ENCODE measurements at regions not wholly inside any gene's neighbourhood (a gene's known extent, or its start where the extent isn't known, plus 50 kb on each side); places are given as distances from the start of the nearest gene placed in this dataset.
"Not testable (repeated sequence)": the region's sequence is repeated elsewhere in the genome, so short reads cannot be mapped to it uniquely, and the experiment has no call there.

DNA sequence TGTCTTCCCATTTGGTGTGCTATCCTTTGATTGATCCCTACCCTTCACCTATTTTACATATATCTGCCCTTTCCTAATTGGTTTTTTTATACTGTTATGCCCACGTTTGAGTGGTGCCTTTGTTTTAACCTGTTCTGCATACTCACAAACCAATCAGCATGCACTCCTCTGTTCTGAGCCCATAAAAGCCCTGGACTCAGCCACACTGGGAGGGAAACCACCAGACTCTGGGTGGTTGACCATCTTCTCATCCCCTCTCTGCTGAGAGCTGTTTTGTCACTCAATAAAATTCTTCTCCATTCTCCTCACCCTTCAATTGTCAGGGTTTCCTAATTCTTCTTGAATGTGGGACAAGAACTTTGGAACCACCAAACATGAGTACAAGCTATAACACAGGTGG lies 989.8 kb downstream of the ADGRL2 start:
- DNase-seq: no peak

DNA sequence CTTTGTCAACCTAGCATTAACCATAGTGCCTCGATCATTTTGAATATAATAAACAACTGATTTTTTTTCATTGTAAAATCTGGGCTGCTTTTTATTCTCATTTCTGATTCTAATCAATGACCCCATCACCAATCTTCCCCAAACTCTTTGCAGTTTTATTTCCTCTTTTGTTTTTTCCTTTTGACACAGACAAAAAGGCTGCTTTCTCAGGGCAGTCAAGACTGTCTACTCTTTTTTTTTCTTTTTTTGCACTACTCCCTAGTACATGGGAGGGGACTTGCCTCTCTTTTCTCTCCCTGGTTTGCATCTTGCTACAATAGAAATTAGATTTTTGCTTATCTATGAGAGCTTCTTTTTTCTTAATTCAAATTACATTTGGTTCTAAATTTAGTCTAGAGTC lies 987.9 kb downstream of the ADGRL2 start:
- no peak for DNase-seq

DNA sequence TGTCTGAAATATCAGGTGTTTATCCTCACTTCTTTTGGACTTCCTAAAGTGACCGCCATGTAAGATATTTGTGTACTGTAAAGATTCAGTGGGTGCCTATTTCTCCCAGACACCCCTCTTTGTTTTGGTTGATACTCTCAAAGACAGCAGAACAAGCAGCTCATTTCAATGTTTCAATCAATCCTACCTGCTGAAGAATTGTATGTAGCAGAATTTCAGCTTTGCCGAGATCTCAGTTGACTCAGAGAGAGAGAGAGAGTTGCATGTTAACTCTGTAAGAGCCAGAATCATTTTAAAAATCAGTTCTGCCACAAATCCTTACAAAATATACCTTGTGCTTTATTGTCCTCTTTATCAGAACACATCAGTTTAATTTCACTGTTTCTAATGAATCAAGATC lies 987.3 kb downstream of the ADGRL2 start:
- no peak for DNase-seq

DNA sequence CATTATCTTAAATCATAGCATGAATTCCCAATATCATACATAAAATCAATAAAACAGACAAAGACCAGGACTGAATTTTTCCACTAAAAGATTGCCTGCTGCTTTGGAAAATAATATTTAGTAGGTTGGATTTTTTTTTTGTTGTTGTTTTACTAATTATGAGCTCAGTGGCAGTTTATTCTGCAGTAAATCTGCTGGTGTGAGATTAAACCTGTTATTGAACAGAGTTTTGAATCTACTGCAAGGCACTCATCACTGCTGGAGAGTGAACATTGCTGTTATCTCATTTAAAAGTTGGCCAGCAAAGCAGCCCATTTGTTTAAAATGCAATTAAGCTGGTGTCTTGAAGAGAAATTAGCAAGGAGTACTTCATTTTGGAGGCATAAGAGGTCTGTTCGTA lies 986.1 kb downstream of the ADGRL2 start:
- DNase-seq: no peak

DNA sequence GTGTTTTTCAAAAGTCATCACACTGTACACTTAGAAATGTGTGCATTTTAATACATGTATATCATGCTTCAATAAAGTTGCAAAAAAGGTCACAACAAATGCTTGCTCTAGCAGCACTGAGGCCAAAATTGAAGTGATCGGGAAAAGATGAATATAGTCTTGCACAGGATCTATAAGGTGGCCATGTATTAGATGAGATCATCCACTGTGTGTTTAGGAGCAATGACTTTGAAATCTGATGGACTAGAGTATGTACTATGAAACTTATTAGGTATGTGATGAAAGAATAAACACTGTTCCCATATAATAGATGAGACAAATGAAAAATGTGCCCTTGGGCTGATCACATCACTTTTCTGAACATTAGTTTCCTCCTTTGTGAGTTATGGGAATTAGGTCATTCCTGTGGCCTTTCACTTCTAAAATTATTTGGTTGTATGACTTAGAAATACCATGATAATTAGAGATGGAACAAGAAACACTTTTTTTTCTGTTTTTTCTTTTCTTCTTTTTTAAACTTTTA lies 984.6 kb downstream of the ADGRL2 start:
- no peak for DNase-seq

DNA sequence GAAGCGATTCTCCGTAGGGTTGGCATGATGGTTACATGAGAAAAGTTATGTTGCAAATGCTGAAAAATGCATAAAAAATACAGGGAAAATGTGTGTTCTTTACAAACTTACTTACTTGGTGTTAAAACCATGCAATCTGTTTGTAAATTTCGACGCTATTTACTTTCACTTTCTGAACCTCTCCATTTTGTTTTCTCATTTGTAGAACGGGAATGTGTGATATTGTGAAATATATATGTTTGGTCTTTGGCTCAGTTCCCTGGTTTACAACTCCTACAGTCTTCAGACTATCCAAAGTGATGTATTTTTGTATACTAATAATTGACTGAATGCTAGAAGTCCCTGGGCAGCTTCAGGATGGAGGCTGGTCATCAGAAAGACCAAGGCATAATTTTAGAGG lies 982.3 kb downstream of the ADGRL2 start:
- no peak for DNase-seq

DNA sequence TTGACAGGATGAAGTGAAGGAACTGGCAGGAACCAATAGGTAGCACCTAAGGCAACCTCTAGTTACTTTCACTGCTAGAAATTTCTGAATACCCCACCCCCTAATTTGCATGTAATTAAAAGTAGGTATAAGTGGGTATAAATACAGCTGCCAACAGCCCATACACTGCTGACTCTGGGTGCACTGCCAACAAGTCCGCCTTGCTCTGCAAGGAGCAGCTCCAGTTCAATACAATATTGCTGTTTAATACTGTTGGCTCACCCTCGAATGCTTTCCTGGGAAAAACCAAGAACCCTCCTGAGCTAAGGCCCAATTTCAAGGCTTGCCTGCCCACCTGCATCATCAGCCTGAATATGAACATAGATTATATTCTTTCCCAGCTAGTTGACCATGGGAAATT lies 981.9 kb downstream of the ADGRL2 start:
- no peak for DNase-seq

DNA sequence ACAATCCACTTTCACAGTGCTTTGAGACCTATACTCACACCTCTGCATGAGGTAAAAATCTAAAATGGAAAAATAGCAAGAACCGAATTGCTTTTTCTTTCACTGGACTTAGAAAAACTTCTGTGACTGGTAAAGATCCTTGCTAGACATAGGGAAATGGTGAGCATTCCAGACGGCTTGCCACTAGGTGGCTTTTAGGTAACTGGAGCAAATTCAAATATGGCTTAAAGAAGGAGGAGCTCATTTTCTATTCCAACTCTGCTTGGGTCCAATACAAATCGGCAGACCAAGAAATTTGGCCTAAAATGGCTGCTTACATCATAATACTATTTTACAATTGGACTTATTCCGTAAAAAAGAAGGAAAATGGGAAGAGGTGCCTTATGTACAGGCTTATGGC lies 977.9 kb downstream of the ADGRL2 start:
- DNase-seq: no peak

DNA sequence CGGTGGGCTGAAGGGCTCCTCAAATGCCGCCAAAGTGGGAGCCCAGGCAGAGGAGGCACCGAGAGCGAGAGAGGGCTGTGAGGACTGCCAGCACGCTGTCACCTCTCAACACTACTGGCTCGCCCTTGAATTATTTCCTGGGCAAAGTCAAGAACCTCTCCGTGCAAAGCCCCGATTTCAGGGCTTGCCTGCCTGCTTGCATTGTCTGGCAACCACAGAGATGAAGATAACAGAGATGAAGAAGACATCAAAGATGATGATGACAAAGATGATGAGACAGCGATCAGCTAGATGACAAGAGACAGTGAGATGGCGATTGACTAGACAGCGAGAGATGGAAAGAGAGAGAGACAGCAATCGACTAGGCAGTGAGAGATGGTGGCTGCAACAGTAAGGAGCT lies 976.5 kb downstream of the ADGRL2 start:
- no peak for DNase-seq

DNA sequence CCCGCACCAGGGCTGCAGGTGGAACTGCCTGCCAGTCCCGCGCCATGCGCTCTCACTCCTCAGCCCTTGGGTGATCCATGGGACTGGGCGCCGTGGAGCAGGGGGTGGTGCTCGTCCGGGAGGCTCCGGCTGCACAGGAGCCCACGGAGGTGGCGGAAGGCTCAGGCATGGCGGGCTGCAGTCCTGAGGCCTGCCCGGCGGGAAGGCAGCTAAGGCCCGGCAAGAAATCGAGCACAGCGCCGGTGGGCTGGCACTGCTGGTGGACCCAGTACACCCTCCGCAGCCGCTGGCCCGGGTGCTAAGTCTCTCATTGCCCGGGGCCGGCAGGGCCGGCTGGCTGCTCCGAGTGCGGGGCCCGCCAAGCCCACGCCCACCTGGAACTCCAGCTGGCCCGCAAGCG lies 976.0 kb downstream of the ADGRL2 start:
- not testable (repeated sequence) for DNase-seq

DNA sequence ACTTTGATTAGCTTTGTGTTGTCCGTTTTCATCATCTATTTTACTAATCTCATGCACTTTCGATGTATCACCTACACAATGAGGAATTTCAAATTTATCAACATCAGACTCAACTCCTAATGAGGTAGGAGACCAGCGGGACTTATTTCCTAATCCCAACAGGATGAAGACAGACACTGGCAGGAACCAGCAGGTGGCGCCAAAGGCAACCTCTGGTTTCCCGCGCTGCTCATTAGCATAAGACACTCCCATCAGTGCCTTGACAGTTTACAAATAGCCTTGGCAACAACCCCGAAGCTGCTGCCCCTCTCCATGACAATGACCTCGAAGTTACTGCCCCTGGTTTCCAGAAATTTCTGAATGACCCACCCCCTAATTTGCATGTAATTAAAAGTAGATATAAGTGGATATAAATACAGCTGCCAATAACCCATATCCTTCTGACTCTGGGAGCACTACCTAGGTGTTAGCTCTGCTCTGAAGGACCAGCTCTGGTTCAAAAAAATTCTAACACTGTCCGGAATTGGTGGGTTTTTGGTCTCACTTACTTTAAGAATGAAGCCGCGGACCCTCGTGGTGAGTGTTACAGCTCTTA lies 974.8 kb downstream of the ADGRL2 start:
- DNase-seq: no peak

DNA sequence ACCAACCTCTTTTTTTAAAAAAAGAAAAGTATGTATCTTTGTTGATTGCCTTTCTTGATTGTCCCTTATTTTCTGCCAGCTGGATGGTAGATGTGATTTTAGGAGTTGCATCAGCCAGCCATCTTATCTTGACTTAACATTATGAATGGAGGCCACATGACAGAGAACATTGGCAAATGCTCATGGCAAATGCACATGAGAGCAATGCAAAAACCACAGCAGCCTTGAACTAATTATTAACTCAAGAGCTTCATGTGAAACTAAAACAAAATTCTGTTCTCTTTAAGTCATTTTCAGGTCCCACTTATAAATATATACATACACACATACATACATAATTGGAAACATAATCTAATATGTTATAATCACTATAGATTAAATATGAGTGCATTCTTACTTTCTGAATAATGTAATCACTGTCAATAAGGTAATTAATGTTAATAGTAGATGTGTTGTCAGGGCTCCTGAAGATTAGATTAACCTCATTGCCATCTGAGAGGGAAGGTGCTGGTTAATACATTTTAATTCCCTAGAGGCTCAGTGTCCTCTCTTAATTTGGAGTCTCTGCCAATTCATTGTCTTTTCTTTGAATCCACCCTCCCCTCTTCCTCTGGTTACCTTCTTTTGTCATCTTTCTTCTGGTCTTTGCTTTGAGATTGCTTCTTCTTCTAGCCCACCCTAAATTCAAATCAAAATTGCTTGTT lies 962.2 kb downstream of the ADGRL2 start:
- DNase-seq: no peak

DNA sequence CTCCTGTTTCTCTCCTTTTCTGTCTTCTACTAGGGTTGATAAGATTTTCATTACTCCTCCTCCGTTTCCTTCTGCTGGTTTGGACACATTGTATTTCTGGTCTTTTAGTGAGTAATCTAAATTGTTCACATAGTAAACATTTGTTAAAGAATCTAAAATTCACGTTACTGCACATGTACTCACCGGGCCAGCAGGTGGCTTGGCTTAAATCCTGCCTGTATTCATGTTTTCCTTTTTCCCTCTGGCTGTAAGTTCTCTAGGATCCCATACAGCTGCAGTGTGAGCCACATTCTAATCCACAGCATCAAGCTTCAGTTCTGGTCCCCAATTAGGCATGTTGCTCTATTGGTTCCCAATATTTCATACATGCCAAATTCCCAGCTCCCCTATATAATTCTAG lies 958.3 kb downstream of the ADGRL2 start:
- no peak for DNase-seq

DNA sequence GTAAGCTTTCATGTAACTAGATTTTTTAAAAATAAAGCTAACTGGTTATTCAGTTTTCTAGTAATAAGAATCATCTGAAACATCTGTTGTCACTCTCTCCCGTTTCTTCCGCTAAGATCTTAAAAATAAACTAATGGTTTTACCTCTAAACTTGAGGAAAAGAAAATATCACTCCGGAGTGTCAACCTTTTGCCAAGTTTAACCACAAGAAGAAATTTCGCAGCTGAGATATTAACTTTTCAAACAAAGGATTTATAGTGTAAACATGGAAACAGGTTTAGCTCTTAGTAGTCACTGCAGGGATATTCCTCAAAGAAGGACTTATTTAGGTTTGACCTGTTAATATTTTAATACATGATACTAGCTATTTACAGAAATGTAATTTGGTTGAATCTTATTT lies 954.9 kb downstream of the ADGRL2 start:
- DNase-seq: no peak

DNA sequence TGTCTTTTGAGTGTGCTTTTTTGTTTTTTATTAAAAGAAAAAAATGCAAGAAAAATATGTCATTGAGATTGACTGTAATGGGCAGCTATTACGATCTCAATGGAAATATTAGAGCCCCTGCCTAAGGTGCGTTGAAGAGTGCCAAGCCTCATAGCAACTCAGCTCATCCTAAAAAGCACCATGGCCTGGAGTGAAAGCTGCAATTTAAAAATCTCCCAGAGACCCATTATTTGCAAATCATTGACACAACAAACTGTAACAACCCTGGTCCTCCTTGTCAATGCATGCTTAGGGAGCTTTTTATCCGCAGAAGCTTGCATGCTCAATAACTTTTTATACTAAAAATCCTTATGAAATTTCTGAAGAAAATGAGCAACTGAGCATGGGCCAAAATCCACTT lies 954.5 kb downstream of the ADGRL2 start:
- no peak for DNase-seq

DNA sequence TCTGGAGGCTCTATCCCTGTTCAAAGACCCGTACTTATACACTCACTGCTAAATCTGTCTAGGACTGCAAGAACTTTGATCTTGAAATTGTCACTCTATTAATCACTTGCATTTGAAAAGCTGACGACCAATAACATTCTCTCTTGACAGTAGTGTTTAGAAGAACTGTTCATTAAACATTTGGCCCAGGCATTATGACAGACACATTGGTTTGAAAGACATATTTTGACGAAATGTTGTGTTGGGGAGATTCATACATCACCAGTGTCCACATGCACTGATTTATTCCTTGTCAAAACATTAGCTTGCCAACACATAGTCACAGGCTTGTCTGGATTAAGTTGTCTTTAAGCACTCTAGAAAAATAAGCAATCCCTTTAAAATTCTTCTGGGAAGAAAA lies 951.3 kb downstream of the ADGRL2 start:
- no peak for DNase-seq

DNA sequence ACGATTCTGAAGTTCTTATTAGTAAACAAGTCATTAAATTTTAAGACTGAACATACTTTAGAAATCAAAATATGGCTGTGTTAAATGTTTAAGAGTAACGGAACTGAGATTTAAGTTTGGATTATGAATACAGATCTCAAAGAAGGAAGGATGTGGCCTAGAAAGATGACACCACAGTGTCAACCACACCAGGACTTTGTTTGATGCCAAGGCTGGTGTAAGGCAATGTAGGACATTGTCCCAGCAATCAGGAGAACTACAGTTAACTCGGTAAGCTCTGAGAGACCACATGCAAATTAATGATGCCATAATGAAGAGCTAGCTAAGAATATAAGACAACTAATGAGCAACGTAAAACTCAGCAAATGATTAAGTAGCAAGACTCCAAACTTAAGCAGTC lies 932.9 kb downstream of the ADGRL2 start:
- no peak for DNase-seq

DNA sequence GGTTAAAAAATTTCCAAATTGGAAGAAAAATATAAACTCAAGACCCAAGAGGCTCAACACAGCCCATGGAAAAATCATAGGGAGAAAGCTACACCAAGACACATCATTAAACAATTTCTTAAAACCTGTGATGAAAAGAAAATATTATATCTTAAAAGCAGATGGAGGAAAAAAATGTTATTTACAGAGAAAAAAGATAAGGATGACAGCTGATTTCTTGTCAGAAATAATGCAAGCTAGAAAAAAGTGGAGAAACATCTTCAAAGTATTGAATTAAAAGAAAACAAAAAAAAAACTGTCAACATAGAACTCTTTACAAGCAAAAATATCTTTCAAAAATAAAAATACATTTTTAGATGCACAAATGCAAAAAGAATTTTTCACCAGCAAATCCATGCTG lies 930.5 kb downstream of the ADGRL2 start:
- DNase-seq: no peak

DNA sequence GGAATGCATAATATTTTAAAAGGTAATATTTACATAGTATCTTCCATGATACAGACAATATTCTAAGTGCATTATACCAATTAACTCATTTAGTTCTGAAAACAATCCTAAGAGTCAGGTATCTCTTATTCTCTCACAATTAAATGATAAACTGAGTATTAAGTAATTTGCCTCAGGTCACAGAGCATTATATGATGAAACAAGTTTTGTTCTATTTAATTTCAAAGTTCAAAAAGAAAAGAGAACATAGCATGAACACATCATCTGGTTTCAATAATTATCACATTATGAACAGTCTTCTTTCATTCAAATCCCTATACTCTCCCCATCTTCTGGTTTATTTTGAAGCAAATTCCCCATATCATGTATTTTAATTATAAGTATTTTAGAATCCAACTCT lies 927.5 kb downstream of the ADGRL2 start:
- no peak for DNase-seq

DNA sequence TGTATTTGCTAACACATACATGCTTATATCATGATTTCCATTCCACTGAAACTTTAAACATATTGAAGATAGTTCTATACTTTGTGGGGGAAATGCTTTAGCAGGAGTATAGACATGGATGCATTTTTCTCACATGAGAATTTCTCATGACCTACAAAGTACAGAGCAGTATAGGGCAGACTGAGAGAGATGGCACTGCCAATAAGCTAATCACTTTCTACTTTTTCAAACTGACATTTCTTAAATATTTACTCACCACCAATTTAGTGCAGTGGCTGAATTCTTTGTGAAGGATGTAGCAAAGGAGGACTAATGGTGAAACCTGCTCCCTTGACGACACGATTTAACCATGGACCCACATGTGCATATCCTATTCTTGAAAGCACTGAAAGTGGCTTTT lies 923.5 kb downstream of the ADGRL2 start:
- no peak for DNase-seq

DNA sequence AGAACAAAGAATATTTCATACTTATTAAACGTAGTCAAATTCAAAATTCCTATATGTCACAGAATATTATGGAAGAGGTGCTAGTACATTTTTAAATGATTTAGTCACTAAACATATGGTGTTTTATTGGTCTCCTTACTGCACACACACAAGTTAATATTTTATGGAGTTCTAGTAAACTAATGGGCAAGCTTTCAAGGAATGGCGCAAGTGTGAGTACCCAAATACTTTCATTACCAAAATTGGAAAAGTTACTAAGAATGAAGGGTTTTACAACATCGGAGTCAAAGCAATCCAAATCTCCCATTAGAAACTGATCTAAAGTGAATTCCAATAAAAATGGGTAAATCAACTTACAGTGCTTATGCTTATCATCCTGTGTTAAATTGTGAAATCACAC lies 921.9 kb downstream of the ADGRL2 start:
- DNase-seq: no peak

DNA sequence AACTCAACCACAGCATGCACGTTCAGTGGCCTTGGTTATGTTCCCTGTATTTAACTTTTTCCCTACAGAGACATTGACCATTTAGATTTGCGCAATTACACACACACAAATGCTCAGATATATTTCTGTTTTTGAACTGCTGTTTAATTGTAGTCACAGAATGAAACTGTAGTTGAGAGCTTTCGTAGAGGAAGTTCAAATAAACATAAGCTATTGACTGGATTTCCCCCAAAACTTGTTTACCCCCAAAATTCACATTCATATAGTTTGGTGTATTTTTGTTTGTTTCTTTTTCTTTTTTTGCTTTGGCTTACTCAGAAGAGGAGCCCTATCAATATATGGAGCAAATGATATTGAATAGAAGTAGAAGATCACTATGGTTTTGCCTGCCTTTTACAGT lies 921.0 kb downstream of the ADGRL2 start:
- DNase-seq: no peak

DNA sequence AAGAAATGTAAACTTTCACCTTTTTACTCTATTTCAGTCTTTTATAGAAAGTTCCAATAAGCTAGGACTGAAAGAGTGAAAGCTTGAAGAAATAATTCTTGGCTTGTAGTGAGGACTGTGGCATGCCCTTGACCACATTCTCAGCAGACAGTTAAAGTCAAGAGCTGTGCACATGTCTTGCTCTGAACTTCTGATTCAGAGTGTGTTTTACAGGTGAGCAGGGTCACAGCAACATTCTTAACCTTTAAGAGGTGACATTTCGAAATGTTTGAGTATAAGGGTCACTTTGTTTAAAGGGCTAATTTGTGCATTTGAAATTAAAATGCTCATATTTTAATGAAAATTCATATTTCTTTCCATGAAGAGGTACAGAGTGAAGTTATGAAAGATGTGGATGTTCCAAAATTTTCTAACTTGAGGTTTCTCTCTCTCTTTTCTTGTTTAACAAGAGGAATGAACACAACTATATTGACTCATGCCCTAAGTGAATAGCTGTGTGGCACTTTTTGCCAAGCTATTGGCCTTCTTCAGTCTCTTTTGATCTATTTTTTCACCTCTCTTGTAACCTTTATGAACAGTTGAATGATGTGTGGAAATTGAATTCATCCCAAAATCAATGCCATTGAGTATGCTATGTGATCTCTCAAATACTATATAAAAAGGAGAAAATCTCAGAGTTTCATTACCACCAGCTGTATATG lies 918.1 kb downstream of the ADGRL2 start:
- DNase-seq: no peak

DNA sequence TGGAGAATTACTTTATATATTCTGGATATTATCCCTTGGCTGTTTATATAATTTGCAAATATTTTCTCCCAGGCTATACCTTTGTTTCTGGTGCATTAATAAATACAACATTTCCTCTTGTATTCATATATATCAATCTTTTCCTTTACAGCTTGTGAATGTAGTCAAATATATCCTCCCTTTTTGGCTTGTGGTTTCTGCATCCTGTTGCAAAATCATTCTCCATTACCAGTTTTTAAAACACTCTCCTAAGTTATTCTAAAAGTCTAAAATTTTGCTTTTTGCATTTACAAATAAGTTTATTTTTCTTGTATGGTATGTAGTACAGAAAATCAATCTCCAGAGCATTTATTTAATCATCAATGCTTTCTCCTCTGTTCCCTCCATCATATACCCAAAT lies 909.4 kb downstream of the ADGRL2 start:
- DNase-seq: no peak

Data from COR-L47 (cell line).